CD4-positive, alpha-beta T cell (primary cell): ENCODE measurements at regions not wholly inside any gene's neighbourhood (a gene's known extent, or its start where the extent isn't known, plus 50 kb on each side); places are given as distances from the start of the nearest gene placed in this dataset.

ENCODE experiments used
- ATAC-seq: fragments of 200-7000 bp; cut with Tn5 transposase; one replicate; pipeline ENCODE4 v1.10.0; 2022; ENCODE audit warnings: mild to moderate bottlenecking; ENCODE audit not compliant: poor library complexity
- CTCF ChIA-PET: fragments of 350-600 bp; sonication (Branson Sonifier 250); formaldehyde crosslinking; loops from one replicate; lab custom pipeline; 2021; ENCODE audit warnings: antibody characterized with exemption, inconsistent platforms; lab: Charles Lee
- POLR2A ChIA-PET: fragments of 350-600 bp; sonication (Branson Sonifier 250); formaldehyde crosslinking; loops from one replicate; lab custom pipeline; 2021; ENCODE audit warnings: antibody characterized with exemption, inconsistent platforms; lab: Charles Lee
- DNase-seq, 14 experiments: peaks; one replicate each; pipeline ENCODE4 v3.0.0-alpha.2; 2013 to 2020; ENCODE audit warnings: mixed read lengths in 2 of 14
- H3K27ac ChIP-seq, 2 donors: one replicate each; pipeline versions ENCODE4 v1.5.1 to v1.7.0; 2013; ENCODE audit warnings: low read length in 2 of 2, low read depth in 1 of 2, mild to moderate bottlenecking in 1 of 2
- H3K27me3 ChIP-seq, 2 experiments: 1 replicate in 1 of 2; 2 replicates in 1 of 2; pipeline versions ENCODE4 v1.6.1 to v1.7.0; 2013; ENCODE audit warnings: low read length in 2 of 2, control low read depth in 1 of 2, mild to moderate bottlenecking in 1 of 2, moderate library complexity in 1 of 2; ENCODE audit not compliant: insufficient read depth in 2 of 2, control insufficient read depth in 1 of 2
- H3K36me3 ChIP-seq: one replicate; pipeline ENCODE4 v1.6.1; 2013; ENCODE audit warnings: low read length, control low read depth; ENCODE audit not compliant: insufficient read depth
- H3K4me1 ChIP-seq: one replicate; pipeline ENCODE4 v1.6.1; 2013; ENCODE audit warnings: low read length, control low read depth; ENCODE audit not compliant: insufficient read depth
- H3K4me3 ChIP-seq: one replicate; pipeline ENCODE4 v1.5.1; 2013; ENCODE audit warnings: mild to moderate bottlenecking, low read length, moderate library complexity
- H3K9me3 ChIP-seq, 2 experiments: 1 replicate in 1 of 2; 2 replicates in 1 of 2; pipeline versions ENCODE4 v1.6.1 to v1.7.0; 2013; ENCODE audit warnings: low read length in 2 of 2, mild to moderate bottlenecking in 2 of 2, control low read depth in 1 of 2, moderate library complexity in 1 of 2; ENCODE audit not compliant: control insufficient read depth in 1 of 2, insufficient read depth in 1 of 2
- H3K27ac Mint-ChIP-seq: one replicate; pipeline ENCODE4 v1.8.0; 2020; ENCODE audit warnings: mixed read lengths
- H3K27me3 Mint-ChIP-seq: one replicate; pipeline ENCODE4 v1.8.0; 2021; ENCODE audit warnings: mixed read lengths
- H3K36me3 Mint-ChIP-seq: one replicate; pipeline ENCODE4 v1.8.0; 2021; ENCODE audit warnings: low read depth, mixed read lengths
- H3K4me1 Mint-ChIP-seq: one replicate; pipeline ENCODE4 v1.8.0; 2021; ENCODE audit warnings: low read depth, mixed read lengths
- H3K4me3 Mint-ChIP-seq: one replicate; pipeline ENCODE4 v1.8.0; 2020; ENCODE audit warnings: mild to moderate bottlenecking, mixed read lengths
- H3K9me3 Mint-ChIP-seq: one replicate; pipeline ENCODE4 v1.8.0; 2020; ENCODE audit warnings: mixed read lengths
- CTCF ChIP-seq: fragments of 200-600 bp; IDR thresholded peaks from one replicate; pipeline ENCODE4 v1.8.0; 2022; ENCODE audit warnings: antibody characterized with exemption, mild to moderate bottlenecking
- intact Hi-C, 2 experiments: fragments of 100-400 bp; cut with DNase I in 1 of 2; cut with micrococcal nuclease in 1 of 2; formaldehyde crosslinking; loops; one replicate each; pipeline versions ENCODE4 v1.15.1 to v1.9.0; 2023 to 2025; cut with DNase I, micrococcal nuclease

- ChIA-PET POLR2A (no interaction called here), CTCF (no interaction called here)
- Mint-ChIP-seq H3K4me1 (no peaks in the 10 kb centered on the region), H3K36me3 (no peaks in the 10 kb centered on the region), H3K4me3 (no peak overlapping the region), H3K9me3 (no peaks in the 10 kb centered on the region), H3K27ac (no peak overlapping the region), H3K27me3 (peaks cover 49% of the 10 kb centered on the region)
- H3K27ac ChIP-seq = no peak overlapping the region
- H3K36me3 ChIP-seq = no peaks in the 10 kb centered on the region
- H3K4me1 ChIP-seq = peaks cover 8% of the 10 kb centered on the region
- DNase-seq (peak; percentile 30 to 71 (median 44)), ATAC-seq (peak; percentile 58)
- H3K9me3 ChIP-seq = peaks cover 0 to 16% of the 10 kb centered on the region in 2 experiments
- intact Hi-C loops = loop anchor here in 1 of 2 experiments (5.0 kb wide), 1 partner anchor 385 kb away; no protein-coding TSS in a partner anchor
- TF ChIP-seq CTCF = peak; percentile 84
- no peak overlapping the region for H3K4me3 ChIP-seq
- peaks cover 18% of the 10 kb centered on the region in 2 experiments for H3K27me3 ChIP-seq
These were observed 208.0 kb downstream of the TFCP2L1 start for GRCh38 chr2:121076885-121077549.

GRCh38 chr2:121078899-121079298, 206.1 kb downstream of the TFCP2L1 start:
- POLR2A ChIA-PET = no interaction called here
- H3K4me1 ChIP-seq = peaks cover 8% of the 10 kb centered on the region
- H3K27ac ChIP-seq = no peak overlapping the region
- H3K4me3 Mint-ChIP-seq = no peak overlapping the region
- no peaks in the 10 kb centered on the region for H3K9me3 Mint-ChIP-seq
- no peaks in the 10 kb centered on the region for H3K4me1 Mint-ChIP-seq
- CTCF ChIA-PET = no interaction called here
- H3K36me3 ChIP-seq = no peaks in the 10 kb centered on the region
- intact Hi-C loops = loop anchor here in 1 of 2 experiments (5.0 kb wide), 1 partner anchor 387 kb away; no protein-coding TSS in a partner anchor
- no peak overlapping the region for H3K4me3 ChIP-seq
- H3K27me3 Mint-ChIP-seq = peaks cover 55% of the 10 kb centered on the region
- TF ChIP-seq CTCF = no peak
- H3K27ac Mint-ChIP-seq = no peak overlapping the region
- no peak for DNase-seq
- H3K27me3 ChIP-seq = peaks cover 17 to 18% of the 10 kb centered on the region in 2 experiments
- no peaks in the 10 kb centered on the region for H3K36me3 Mint-ChIP-seq
- ATAC-seq = no peak
- H3K9me3 ChIP-seq = peaks cover 0 to 10% of the 10 kb centered on the region in 2 experiments

- POLR2A ChIA-PET = no interaction called here
- H3K27me3 Mint-ChIP-seq = peaks cover 55% of the 10 kb centered on the region
- Histone ChIP-seq H3K36me3 (no peaks in the 10 kb centered on the region), H3K4me1 (peaks cover 8% of the 10 kb centered on the region), H3K9me3 (peaks cover 0 to 5% of the 10 kb centered on the region in 2 experiments), H3K4me3 (no peak overlapping the region), H3K27me3 (peaks cover 9 to 13% of the 10 kb centered on the region in 2 experiments), H3K27ac (no peak overlapping the region)
- no peak overlapping the region for H3K4me3 Mint-ChIP-seq
- no peaks in the 10 kb centered on the region for H3K9me3 Mint-ChIP-seq
- H3K4me1 Mint-ChIP-seq = no peaks in the 10 kb centered on the region
- no peak overlapping the region for H3K27ac Mint-ChIP-seq
- intact Hi-C loops = no loop called here
- peak in 11 of 14 experiments; percentile 6 to 58 (median 20) for DNase-seq
- TF ChIP-seq CTCF = peak; percentile 87
- no peaks in the 10 kb centered on the region for H3K36me3 Mint-ChIP-seq
- ATAC-seq = no peak
- CTCF ChIA-PET = no interaction called here
These were observed 204.8 kb downstream of the TFCP2L1 start for GRCh38 chr2:121080013-121080772.
